ENCODE measurements at regions not wholly inside any gene's neighbourhood (a gene's known extent, or its start where the extent isn't known, plus 50 kb on each side); places are given as distances from the start of the nearest gene placed in this dataset.

DNA sequence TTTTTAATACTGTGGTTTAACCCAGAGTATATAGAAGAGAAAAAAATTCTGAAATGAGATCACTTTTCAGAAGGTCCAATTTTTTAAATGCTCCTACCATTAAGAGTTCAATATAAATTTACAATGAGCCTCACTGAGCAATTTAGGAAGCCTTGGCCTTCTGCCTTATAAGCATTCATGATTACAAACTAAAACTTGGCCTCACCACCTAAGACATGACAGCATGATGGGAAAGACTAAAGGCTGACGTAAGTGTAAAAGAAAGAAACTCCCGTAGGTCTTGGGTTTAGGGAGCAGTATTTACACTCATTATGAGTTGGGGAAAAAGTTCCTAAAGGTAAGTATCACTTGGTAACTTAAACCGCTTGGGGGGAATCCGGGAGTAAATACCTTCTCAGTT is 70.7 kb upstream of the ESRRG start:
- H3K9ac ChIP-seq (ENCODE audit: low read depth, low read length, poor library complexity, severe bottlenecking), result no peak overlapping the region
- H3K36me3 ChIP-seq (ENCODE audit: insufficient read depth, low read length), result no peaks in the 10 kb centered on the region
- TF ChIP-seq, protein P1, sequence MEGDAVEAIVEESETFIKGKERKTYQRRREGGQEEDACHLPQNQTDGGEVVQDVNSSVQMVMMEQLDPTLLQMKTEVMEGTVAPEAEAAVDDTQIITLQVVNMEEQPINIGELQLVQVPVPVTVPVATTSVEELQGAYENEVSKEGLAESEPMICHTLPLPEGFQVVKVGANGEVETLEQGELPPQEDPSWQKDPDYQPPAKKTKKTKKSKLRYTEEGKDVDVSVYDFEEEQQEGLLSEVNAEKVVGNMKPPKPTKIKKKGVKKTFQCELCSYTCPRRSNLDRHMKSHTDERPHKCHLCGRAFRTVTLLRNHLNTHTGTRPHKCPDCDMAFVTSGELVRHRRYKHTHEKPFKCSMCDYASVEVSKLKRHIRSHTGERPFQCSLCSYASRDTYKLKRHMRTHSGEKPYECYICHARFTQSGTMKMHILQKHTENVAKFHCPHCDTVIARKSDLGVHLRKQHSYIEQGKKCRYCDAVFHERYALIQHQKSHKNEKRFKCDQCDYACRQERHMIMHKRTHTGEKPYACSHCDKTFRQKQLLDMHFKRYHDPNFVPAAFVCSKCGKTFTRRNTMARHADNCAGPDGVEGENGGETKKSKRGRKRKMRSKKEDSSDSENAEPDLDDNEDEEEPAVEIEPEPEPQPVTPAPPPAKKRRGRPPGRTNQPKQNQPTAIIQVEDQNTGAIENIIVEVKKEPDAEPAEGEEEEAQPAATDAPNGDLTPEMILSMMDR (conservative IDR thresholded peaks at IDR 0.05; ENCODE audit: low read length), result no peak
- TF ChIP-seq EZH2phosphoT487 (IDR thresholded peaks at IDR 0.05; ENCODE audit: borderline replicate concordance), result no peak
- H3K4me2 ChIP-seq (ENCODE audit: low read depth, low read length, poor library complexity, severe bottlenecking), result no peak overlapping the region
- H3F3A ChIP-seq (ENCODE audit: low read depth), result no peaks in the 10 kb centered on the region
- H3K27me3 ChIP-seq (ENCODE audit: insufficient read depth, low read length, poor library complexity, severe bottlenecking), result no peaks in the 10 kb centered on the region
- no peaks in the 10 kb centered on the region for H3K79me2 ChIP-seq (ENCODE audit: insufficient read depth, low read length)
- H2AFZ ChIP-seq (ENCODE audit: low read length), result no peak overlapping the region
- H3K9me3 ChIP-seq (ENCODE audit: insufficient read depth, low read depth, low read length), result no peaks in the 10 kb centered on the region
- no peak overlapping the region for H3K4me3 ChIP-seq (ENCODE audit: low read length, poor library complexity, severe bottlenecking)
- no peaks in the 10 kb centered on the region for H3K9me2 ChIP-seq (replicated peaks; ENCODE audit: low read depth, low read length)
- no peaks in the 10 kb centered on the region for H3K4me1 ChIP-seq (ENCODE audit: insufficient read depth, low read length, poor library complexity, severe bottlenecking)
- no peaks in the 10 kb centered on the region for H4K20me1 ChIP-seq (ENCODE audit: insufficient read depth, low read length, poor library complexity, severe bottlenecking)

DNA sequence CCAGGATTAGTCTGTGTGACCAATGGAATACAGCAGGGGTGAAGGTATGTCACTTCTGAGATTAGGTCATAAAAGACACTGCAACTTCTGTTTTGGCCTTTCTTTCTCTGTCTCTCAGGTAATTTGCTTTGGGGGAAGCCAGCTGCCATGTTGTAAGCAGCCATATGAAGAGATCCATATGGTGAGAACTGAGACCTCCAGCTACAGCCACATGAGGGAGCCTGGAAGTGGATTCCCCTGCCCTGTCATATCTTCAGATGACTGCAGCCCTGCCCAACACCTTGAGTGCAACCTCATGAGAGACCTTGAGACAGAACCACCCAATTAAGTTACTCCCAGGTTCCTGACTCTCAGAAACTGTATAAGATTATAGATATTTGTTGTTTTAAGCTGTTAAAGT is 70.1 kb upstream of the ESRRG start:
- no peaks in the 10 kb centered on the region for H3F3A ChIP-seq (ENCODE audit: low read depth)
- H3K9me3 ChIP-seq (ENCODE audit: insufficient read depth, low read depth, low read length), result no peaks in the 10 kb centered on the region
- no peak overlapping the region for H3K9ac ChIP-seq (ENCODE audit: low read depth, low read length, poor library complexity, severe bottlenecking)
- no peaks in the 10 kb centered on the region for H3K9me2 ChIP-seq (replicated peaks; ENCODE audit: low read depth, low read length)
- H4K20me1 ChIP-seq (ENCODE audit: insufficient read depth, low read length, poor library complexity, severe bottlenecking), result no peaks in the 10 kb centered on the region
- TF ChIP-seq, protein P1 (conservative IDR thresholded peaks at IDR 0.05; ENCODE audit: low read length), result no peak
- no peak for TF ChIP-seq EZH2phosphoT487 (IDR thresholded peaks at IDR 0.05; ENCODE audit: borderline replicate concordance)
- no peaks in the 10 kb centered on the region for H3K4me1 ChIP-seq (ENCODE audit: insufficient read depth, low read length, poor library complexity, severe bottlenecking)
- H3K4me2 ChIP-seq (ENCODE audit: low read depth, low read length, poor library complexity, severe bottlenecking), result no peak overlapping the region
- no peaks in the 10 kb centered on the region for H3K27me3 ChIP-seq (ENCODE audit: insufficient read depth, low read length, poor library complexity, severe bottlenecking)
- H3K79me2 ChIP-seq (ENCODE audit: insufficient read depth, low read length), result no peaks in the 10 kb centered on the region
- H3K36me3 ChIP-seq (ENCODE audit: insufficient read depth, low read length), result no peaks in the 10 kb centered on the region
- H2AFZ ChIP-seq (ENCODE audit: low read length), result no peak overlapping the region
- H3K4me3 ChIP-seq (ENCODE audit: low read length, poor library complexity, severe bottlenecking), result no peak overlapping the region

DNA sequence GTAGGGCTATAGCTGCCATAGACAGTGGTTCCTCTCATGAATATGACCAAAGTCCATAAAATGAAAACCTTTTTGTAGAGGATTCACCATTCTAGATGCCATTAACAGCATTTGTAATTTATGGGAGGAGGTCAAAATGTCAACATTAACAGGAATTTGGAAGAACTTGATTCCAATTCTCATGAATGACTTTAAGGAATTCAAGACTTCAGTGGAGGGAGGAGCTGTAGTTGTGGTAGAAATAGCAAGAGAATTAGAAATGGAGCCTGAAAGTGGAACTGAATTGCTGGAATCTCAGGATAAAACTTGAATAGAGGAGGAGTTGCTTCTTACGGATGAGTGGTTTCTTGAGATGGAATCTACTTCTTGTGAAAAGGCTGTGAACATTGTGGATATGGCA is 65.4 kb upstream of the ESRRG start:
- H3K4me3 ChIP-seq (ENCODE audit: low read length, poor library complexity, severe bottlenecking), result no peak overlapping the region
- no peaks in the 10 kb centered on the region for H3K79me2 ChIP-seq (ENCODE audit: insufficient read depth, low read length)
- H2AFZ ChIP-seq (ENCODE audit: low read length), result no peak overlapping the region
- H3K9me3 ChIP-seq (ENCODE audit: insufficient read depth, low read depth, low read length), result no peaks in the 10 kb centered on the region
- H3F3A ChIP-seq (ENCODE audit: low read depth), result no peaks in the 10 kb centered on the region
- no peaks in the 10 kb centered on the region for H3K27me3 ChIP-seq (ENCODE audit: insufficient read depth, low read length, poor library complexity, severe bottlenecking)
- no peaks in the 10 kb centered on the region for H3K36me3 ChIP-seq (ENCODE audit: insufficient read depth, low read length)
- no peaks in the 10 kb centered on the region for H4K20me1 ChIP-seq (ENCODE audit: insufficient read depth, low read length, poor library complexity, severe bottlenecking)
- no peaks in the 10 kb centered on the region for H3K9me2 ChIP-seq (replicated peaks; ENCODE audit: low read depth, low read length)
- no peak overlapping the region for H3K4me2 ChIP-seq (ENCODE audit: low read depth, low read length, poor library complexity, severe bottlenecking)
- no peaks in the 10 kb centered on the region for H3K4me1 ChIP-seq (ENCODE audit: insufficient read depth, low read length, poor library complexity, severe bottlenecking)
- TF ChIP-seq EZH2phosphoT487 (IDR thresholded peaks at IDR 0.05; ENCODE audit: borderline replicate concordance), result no peak
- TF ChIP-seq, protein P1 (conservative IDR thresholded peaks at IDR 0.05; ENCODE audit: low read length), result no peak
- no peak overlapping the region for H3K9ac ChIP-seq (ENCODE audit: low read depth, low read length, poor library complexity, severe bottlenecking)

Data from Loucy (cell line).